Mesothelial cell of epicardium (in vitro differentiated cells): ENCODE measurements at regions not wholly inside any gene's neighbourhood (a gene's known extent, or its start where the extent isn't known, plus 50 kb on each side); places are given as distances from the start of the nearest gene placed in this dataset.
A peak's percentile ranks its signal among the peaks of the same experiment; 100 is the strongest.

Source experiments
- DNase-seq, 2 experiments: peaks; one replicate each; pipeline ENCODE4 v3.0.0; 2021; ENCODE audit warnings: low spot score in 2 of 2; ENCODE audit not compliant: unreplicated experiment in 2 of 2
- H3K27ac Mint-ChIP-seq: 2 replicates; pipeline ENCODE4 v1.8.0; 2021; ENCODE audit warnings: mixed read lengths
- H3K27me3 Mint-ChIP-seq: 2 replicates; pipeline ENCODE4 v1.8.0; 2021; ENCODE audit warnings: low read depth, mixed read lengths
- H3K36me3 Mint-ChIP-seq: 2 replicates; pipeline ENCODE4 v1.8.0; 2021; ENCODE audit warnings: mixed read lengths
- H3K4me1 Mint-ChIP-seq: 2 replicates; pipeline ENCODE4 v1.8.0; 2021; ENCODE audit warnings: mixed read lengths
- H3K4me3 Mint-ChIP-seq: 2 replicates; pipeline ENCODE4 v1.8.0; 2021; ENCODE audit warnings: mild to moderate bottlenecking, moderate library complexity, mixed read lengths
- H3K9me3 Mint-ChIP-seq: 2 replicates; pipeline ENCODE4 v1.8.0; 2021; ENCODE audit warnings: mixed read lengths
- CTCF ChIP-seq: fragments of 200-600 bp; sonication (generic); IDR thresholded peaks from one replicate; pipeline ENCODE4 v1.5.0; 2021; ENCODE audit warnings: antibody characterized with exemption; ENCODE audit not compliant: unreplicated experiment

DNA sequence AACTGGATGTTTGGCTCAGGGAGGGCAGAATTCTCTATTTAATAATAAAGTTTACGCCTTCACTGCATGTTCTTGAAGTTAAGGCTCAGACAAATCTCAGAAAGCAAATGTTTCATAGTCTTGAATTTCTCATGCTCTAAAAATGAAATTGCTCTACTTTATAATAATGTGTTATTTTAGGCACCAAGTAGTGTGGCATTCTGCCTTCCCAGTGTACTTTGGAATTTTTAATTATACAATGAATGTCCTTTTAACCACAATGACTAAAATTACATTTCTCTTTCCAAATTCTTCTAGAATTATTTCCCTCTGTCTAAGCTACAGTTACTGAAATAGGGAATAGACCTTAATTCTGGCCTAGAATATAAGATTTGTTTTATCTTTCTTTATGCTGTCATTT, 97.9 kb upstream of the PDE5A start:
- no peak overlapping the region for H3K4me3 Mint-ChIP-seq
- no peak for DNase-seq
- H3K4me1 Mint-ChIP-seq = peaks cover 36% of the 10 kb centered on the region
- no peak for TF ChIP-seq CTCF
- peaks cover 11% of the 10 kb centered on the region for H3K9me3 Mint-ChIP-seq
- H3K27ac Mint-ChIP-seq = no peak overlapping the region
- peaks cover 3% of the 10 kb centered on the region for H3K36me3 Mint-ChIP-seq
- no peaks in the 10 kb centered on the region for H3K27me3 Mint-ChIP-seq

DNA sequence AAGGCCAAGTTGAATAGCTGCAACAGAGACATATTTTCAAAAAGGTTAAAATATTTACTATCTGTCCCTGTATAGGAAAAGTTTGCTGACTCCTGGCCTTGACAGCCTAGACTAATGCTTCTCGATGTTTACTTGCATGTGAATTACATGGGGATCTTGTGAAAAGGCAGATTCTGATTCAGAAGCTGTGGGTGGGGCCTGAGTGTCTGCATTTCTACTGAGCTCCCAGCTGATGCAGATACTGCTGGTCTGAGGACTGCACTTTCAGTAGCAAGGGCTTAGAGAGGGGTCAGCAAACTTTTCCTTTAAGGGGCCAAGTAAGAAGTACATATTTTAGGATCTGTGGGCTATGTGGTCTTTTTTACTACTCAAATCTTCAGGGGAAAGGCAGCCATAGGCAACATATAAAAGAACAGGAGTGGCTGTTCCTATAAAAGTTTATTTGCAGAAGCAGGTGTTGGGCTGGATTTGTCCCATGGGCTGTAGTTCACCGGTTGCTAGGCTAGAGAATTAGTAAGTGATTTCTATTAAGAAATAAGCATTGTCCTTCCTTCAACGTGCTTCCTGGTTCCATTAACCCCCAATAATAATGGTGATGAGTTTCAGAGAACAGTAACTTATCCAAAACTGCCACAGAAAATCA, 97.2 kb upstream of the PDE5A start:
- Mint-ChIP-seq H3K4me3 (no peak overlapping the region), H3K27ac (peak overlapping the region; percentile 2), H3K4me1 (peaks cover 30% of the 10 kb centered on the region), H3K27me3 (no peaks in the 10 kb centered on the region), H3K36me3 (peaks cover 3% of the 10 kb centered on the region), H3K9me3 (peaks cover 16% of the 10 kb centered on the region)
- no peak for DNase-seq
- TF ChIP-seq CTCF = no peak

- DNase-seq = no peak
- peaks cover 22% of the 10 kb centered on the region for H3K4me1 Mint-ChIP-seq
- no peak overlapping the region for H3K27ac Mint-ChIP-seq
- TF ChIP-seq CTCF = no peak
- H3K36me3 Mint-ChIP-seq = peaks cover 10% of the 10 kb centered on the region
- H3K27me3 Mint-ChIP-seq = no peaks in the 10 kb centered on the region
- peaks cover 24% of the 10 kb centered on the region for H3K9me3 Mint-ChIP-seq
- H3K4me3 Mint-ChIP-seq = no peak overlapping the region
Observed at GRCh38 chr4:119725011-119725410, 96.4 kb upstream of the PDE5A start.

DNA sequence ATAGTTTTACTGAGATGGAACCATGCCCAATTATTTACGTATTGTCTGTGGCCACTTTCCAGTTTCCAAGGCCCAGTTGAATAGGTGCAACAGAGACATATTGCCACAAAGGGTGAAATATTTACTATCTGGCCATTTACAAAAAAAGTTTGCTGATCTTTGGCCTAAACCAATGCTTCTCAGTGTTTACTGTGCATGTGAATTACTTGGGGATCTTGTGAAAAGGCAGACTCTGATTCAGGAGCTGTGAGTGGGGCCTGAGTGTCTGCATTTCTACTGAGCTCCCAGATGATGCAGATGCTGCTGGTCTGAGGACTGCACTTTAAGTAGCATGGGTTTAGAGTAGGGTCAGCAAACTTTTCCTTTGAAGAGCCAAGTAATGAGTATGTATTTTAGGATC, 94.1 kb upstream of the PDE5A start:
- no peak for TF ChIP-seq CTCF
- Mint-ChIP-seq H3K4me1 (peaks cover 10% of the 10 kb centered on the region), H3K27ac (no peak overlapping the region), H3K36me3 (peaks cover 21% of the 10 kb centered on the region), H3K27me3 (no peaks in the 10 kb centered on the region), H3K4me3 (no peak overlapping the region), H3K9me3 (peaks cover 35% of the 10 kb centered on the region)
- no peak for DNase-seq

- Mint-ChIP-seq H3K4me1 (peaks cover 8% of the 10 kb centered on the region), H3K9me3 (peaks cover 39% of the 10 kb centered on the region), H3K36me3 (peaks cover 24% of the 10 kb centered on the region), H3K4me3 (no peak overlapping the region), H3K27me3 (no peaks in the 10 kb centered on the region), H3K27ac (no peak overlapping the region)
- no peak for TF ChIP-seq CTCF
- DNase-seq = no peak
Observed at GRCh38 chr4:119721878-119722277, 93.3 kb upstream of the PDE5A start.
